Gastrocnemius medialis (tissue), 4 donors: ENCODE measurements at regions not wholly inside any gene's neighbourhood (a gene's known extent, or its start where the extent isn't known, plus 50 kb on each side); places are given as distances from the start of the nearest gene placed in this dataset.

ENCODE experiments used
- ATAC-seq, 2 donors: fragments of 150-250 bp; one replicate each; pipeline ENCODE4 v1.9.1; 2016
- DNase-seq, 2 donors: peaks; one replicate each; pipeline ENCODE4 v3.0.0-alpha.2; 2019
- H3K27ac ChIP-seq, 4 donors: fragments of 200-600 bp; sonication (generic); 1 replicate in 1 of 4; 2 replicates in 3 of 4; pipeline ENCODE4 v1.5.1; 2016 to 2018; ENCODE audit warnings: mild to moderate bottlenecking in 2 of 4, moderate library complexity in 1 of 4
- H3K27me3 ChIP-seq, 3 donors: fragments of 200-600 bp; sonication (generic) in 2 of 3; 1 replicate in 1 of 3; 2 replicates in 2 of 3; pipeline versions ENCODE4 v1.5.1 to v1.6.0; 2016 to 2019; ENCODE audit warnings: mild to moderate bottlenecking in 1 of 3, moderate library complexity in 1 of 3
- H3K36me3 ChIP-seq, 2 donors: fragments of 200-600 bp; sonication (generic) in 1 of 2; one replicate each; pipeline ENCODE4 v1.5.1; 2017 to 2018
- H3K4me1 ChIP-seq, 2 donors: fragments of 200-600 bp; sonication (generic) in 1 of 2; one replicate each; pipeline ENCODE4 v1.5.1; 2016 to 2017; ENCODE audit warnings: mild to moderate bottlenecking in 2 of 2
- H3K4me3 ChIP-seq, 4 donors: fragments of 200-600 bp; sonication (generic) in 3 of 4; 1 replicate in 1 of 4; 2 replicates in 3 of 4; pipeline ENCODE4 v1.5.1; 2016 to 2019; ENCODE audit warnings: mild to moderate bottlenecking in 2 of 4
- H3K9me3 ChIP-seq, 3 donors: fragments of 200-600 bp; sonication (generic) in 2 of 3; 1 replicate in 1 of 3; 2 replicates in 2 of 3; pipeline ENCODE4 v1.5.1; 2016 to 2019
- CTCF ChIP-seq, 5 experiments: fragments of 450-650 bp in 3 of 5; fragments of 200-600 bp in 2 of 5; sonication (generic) in 2 of 5; IDR thresholded peaks in 4 of 5; conservative IDR thresholded peaks in 1 of 5; 1 replicate in 4 of 5; 2 replicates in 1 of 5; pipeline ENCODE4 v1.5.1; 2016 to 2019; ENCODE audit warnings: antibody characterized with exemption in 5 of 5, mild to moderate bottlenecking in 3 of 5, moderate library complexity in 3 of 5
- POLR2A ChIP-seq, 2 donors: fragments of 450-650 bp; IDR thresholded peaks; one replicate each; pipeline ENCODE4 v1.6.1; 2017; ENCODE audit warnings: antibody characterized with exemption in 2 of 2, mild to moderate bottlenecking in 2 of 2, moderate library complexity in 2 of 2
- in situ Hi-C, 4 donors: fragments of 200-750 bp; cut with MboI; loops; one replicate each; pipeline versions ENCODE4 v1.15.0 to v1.8.0; 2017; ENCODE audit warnings: low sequenced_read_pairs in 4 of 4
- intact Hi-C: fragments of 100-400 bp; cut with DNase I; formaldehyde crosslinking; loops from one replicate; pipeline ENCODE4 v1.15.1; 2023; ENCODE audit warnings: low total_unique reads

GRCh38 chr2:38495880-38496279 lies 106.8 kb downstream of the HNRNPLL start:
- Histone ChIP-seq H3K36me3 (no peaks in the 10 kb centered on the region), H3K4me3 (no peak overlapping the region), H3K9me3 (no peaks in the 10 kb centered on the region), H3K27ac (peak overlapping the region; percentile 78 to 93 (median 86)), H3K27me3 (no peaks in the 10 kb centered on the region), H3K4me1 (peaks cover 54 to 69% of the 10 kb centered on the region in 2 donors)
- ATAC-seq (no peak), DNase-seq (no peak)
- in situ Hi-C loops = no loop called here
- intact Hi-C loops = loop anchor here (2.0 to 5.0 kb wide), 2 partner anchors 19 to 106 kb away; partner anchors contain the start of gene HNRNPLL
- TF ChIP-seq CTCF (IDR thresholded peaks at IDR 0.05 in 4 of 5, conservative IDR thresholded peaks at IDR 0.05 in 1 of 5) = no peak
- TF ChIP-seq POLR2A (IDR thresholded peaks at IDR 0.05) = no peak

DNA sequence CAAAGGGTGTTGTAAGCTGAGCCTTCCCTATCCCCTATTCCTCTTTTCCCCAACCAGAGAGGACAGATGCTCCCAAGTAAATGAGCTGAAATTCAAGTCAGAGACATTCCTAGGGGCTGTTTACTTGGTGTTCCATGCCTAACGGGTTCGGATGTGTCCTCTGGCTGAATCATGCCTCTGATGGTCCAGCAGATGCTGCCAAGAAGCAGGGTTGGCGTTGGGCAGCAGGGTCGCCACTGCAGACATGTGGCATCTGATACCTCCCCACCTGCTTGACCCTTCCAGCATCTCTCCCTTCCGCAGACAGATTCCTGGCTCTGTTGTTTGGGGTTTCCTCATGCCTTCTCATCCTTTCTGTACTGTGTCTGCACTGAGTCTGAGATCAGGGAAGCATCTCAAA lies 108.3 kb downstream of the HNRNPLL start:
- H3K27me3 ChIP-seq = no peaks in the 10 kb centered on the region
- no peak for TF ChIP-seq CTCF (IDR thresholded peaks at IDR 0.05 in 4 of 5, conservative IDR thresholded peaks at IDR 0.05 in 1 of 5)
- no peak for TF ChIP-seq POLR2A (IDR thresholded peaks at IDR 0.05)
- in situ Hi-C loops = no loop called here
- intact Hi-C loops = loop anchor here (2.0 to 5.0 kb wide), 3 partner anchors 20 to 117 kb away; partner anchors contain the start of gene ATL2
- H3K27ac ChIP-seq = peak overlapping the region; percentile 78 to 93 (median 86)
- peaks cover 44 to 55% of the 10 kb centered on the region in 2 donors for H3K4me1 ChIP-seq
- DNase-seq (peak; percentile 91 to 96), ATAC-seq (peak; percentile 76 to 77)
- no peak overlapping the region for H3K4me3 ChIP-seq
- H3K36me3 ChIP-seq = no peaks in the 10 kb centered on the region
- H3K9me3 ChIP-seq = no peaks in the 10 kb centered on the region

DNA sequence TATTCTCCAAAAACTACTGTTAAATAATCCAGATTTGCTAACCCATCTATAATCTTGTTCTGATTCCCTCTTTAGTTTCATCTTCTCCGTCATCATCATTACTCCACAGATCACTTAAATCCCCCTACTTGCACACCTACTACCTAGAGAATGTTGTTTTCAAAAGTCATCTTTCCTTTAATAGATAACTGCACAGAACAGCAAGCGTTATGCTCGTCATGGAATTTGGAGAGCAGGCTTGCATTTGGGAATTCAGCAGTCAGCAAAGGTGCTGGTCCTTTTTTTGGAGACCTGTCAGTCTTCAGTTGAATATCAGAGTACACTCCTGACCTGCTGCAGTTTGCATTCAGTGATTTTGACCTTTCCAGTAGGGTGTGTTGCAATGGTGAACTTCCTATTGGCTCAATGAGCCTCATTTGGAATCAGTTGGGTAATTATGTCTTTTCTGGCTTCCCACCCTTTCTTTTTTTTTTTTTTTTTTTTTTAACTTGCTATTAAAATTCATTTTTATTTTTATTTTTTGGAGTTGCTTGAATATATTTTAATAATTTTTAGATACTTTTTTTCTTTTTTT lies 110.6 kb downstream of the HNRNPLL start:
- TF ChIP-seq CTCF (IDR thresholded peaks at IDR 0.05 in 4 of 5, conservative IDR thresholded peaks at IDR 0.05 in 1 of 5) (no peak), POLR2A (IDR thresholded peaks at IDR 0.05) (no peak)
- H3K36me3 ChIP-seq = no peaks in the 10 kb centered on the region
- in situ Hi-C loops (no loop called here), intact Hi-C loops (loop anchor here (5.0 kb wide), 2 partner anchors 35 to 115 kb away; partner anchors contain the start of gene ATL2)
- H3K4me1 ChIP-seq = peaks cover 29 to 36% of the 10 kb centered on the region in 2 donors
- no peaks in the 10 kb centered on the region for H3K27me3 ChIP-seq
- peak overlapping the region; percentile 39 to 59 (median 56) for H3K27ac ChIP-seq
- H3K4me3 ChIP-seq = no peak overlapping the region
- DNase-seq (no peak), ATAC-seq (no peak)
- H3K9me3 ChIP-seq = no peaks in the 10 kb centered on the region

DNA sequence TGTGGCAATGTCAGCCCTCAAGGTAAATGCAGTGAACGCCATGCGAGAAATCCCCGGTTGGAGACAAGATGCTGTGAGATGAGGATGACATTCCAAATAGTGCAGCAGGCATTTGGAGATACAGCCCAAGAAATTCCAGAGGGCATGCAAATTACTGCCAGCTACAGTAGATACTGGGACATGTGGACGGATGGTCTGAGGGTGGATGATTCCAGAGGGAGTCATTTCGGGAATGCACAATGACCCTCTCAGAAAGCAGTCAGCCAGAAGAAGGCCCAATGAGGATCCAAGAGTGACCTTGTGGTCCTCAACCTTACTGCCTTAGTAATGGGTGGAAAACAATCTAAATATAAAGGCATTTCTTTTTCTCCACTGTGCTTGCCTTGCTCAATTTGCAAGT lies 111.3 kb downstream of the HNRNPLL start:
- Histone ChIP-seq H3K27ac (peak overlapping the region; percentile 39 to 59 (median 56)), H3K27me3 (no peaks in the 10 kb centered on the region), H3K4me1 (peaks cover 27 to 35% of the 10 kb centered on the region in 2 donors), H3K36me3 (no peaks in the 10 kb centered on the region), H3K9me3 (no peaks in the 10 kb centered on the region), H3K4me3 (no peak overlapping the region)
- intact Hi-C loops = loop anchor here (5.0 kb wide), 2 partner anchors 36 to 114 kb away; partner anchors contain the start of gene ATL2
- in situ Hi-C loops = no loop called here
- ATAC-seq (no peak), DNase-seq (no peak)
- TF ChIP-seq POLR2A (IDR thresholded peaks at IDR 0.05) (no peak), CTCF (IDR thresholded peaks at IDR 0.05 in 4 of 5, conservative IDR thresholded peaks at IDR 0.05 in 1 of 5) (no peak)
